ENCODE measurements at regions not wholly inside any gene's neighbourhood (a gene's known extent, or its start where the extent isn't known, plus 50 kb on each side); places are given as distances from the start of the nearest gene placed in this dataset.

GRCh38 chr18:55133378-55133777, 174.1 kb upstream of the CCDC68 start:
- TF ChIP-seq HOXD13 (CRISPR knock-in tag; IDR thresholded peaks at IDR 0.05; ENCODE audit: borderline replicate concordance) = no peak
- TF ChIP-seq, protein P1, sequence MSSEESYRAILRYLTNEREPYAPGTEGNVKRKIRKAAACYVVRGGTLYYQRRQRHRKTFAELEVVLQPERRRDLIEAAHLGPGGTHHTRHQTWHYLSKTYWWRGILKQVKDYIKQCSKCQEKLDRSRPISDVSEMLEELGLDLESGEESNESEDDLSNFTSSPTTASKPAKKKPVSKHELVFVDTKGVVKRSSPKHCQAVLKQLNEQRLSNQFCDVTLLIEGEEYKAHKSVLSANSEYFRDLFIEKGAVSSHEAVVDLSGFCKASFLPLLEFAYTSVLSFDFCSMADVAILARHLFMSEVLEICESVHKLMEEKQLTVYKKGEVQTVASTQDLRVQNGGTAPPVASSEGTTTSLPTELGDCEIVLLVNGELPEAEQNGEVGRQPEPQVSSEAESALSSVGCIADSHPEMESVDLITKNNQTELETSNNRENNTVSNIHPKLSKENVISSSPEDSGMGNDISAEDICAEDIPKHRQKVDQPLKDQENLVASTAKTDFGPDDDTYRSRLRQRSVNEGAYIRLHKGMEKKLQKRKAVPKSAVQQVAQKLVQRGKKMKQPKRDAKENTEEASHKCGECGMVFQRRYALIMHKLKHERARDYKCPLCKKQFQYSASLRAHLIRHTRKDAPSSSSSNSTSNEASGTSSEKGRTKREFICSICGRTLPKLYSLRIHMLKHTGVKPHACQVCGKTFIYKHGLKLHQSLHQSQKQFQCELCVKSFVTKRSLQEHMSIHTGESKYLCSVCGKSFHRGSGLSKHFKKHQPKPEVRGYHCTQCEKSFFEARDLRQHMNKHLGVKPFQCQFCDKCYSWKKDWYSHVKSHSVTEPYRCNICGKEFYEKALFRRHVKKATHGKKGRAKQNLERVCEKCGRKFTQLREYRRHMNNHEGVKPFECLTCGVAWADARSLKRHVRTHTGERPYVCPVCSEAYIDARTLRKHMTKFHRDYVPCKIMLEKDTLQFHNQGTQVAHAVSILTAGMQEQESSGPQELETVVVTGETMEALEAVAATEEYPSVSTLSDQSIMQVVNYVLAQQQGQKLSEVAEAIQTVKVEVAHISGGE (tag by site-specific recombination; conservative IDR thresholded peaks at IDR 0.05; ENCODE audit: low read depth) = no peak
- no peak for TF ChIP-seq GLI4 (tag by site-specific recombination; IDR thresholded peaks at IDR 0.05)
- TF ChIP-seq, protein P2, sequence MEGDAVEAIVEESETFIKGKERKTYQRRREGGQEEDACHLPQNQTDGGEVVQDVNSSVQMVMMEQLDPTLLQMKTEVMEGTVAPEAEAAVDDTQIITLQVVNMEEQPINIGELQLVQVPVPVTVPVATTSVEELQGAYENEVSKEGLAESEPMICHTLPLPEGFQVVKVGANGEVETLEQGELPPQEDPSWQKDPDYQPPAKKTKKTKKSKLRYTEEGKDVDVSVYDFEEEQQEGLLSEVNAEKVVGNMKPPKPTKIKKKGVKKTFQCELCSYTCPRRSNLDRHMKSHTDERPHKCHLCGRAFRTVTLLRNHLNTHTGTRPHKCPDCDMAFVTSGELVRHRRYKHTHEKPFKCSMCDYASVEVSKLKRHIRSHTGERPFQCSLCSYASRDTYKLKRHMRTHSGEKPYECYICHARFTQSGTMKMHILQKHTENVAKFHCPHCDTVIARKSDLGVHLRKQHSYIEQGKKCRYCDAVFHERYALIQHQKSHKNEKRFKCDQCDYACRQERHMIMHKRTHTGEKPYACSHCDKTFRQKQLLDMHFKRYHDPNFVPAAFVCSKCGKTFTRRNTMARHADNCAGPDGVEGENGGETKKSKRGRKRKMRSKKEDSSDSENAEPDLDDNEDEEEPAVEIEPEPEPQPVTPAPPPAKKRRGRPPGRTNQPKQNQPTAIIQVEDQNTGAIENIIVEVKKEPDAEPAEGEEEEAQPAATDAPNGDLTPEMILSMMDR (tag by site-specific recombination; IDR thresholded peaks at IDR 0.05) = no peak
- TF ChIP-seq KLF10 (tag by site-specific recombination; IDR thresholded peaks at IDR 0.05) = no peak
- TF ChIP-seq MZF1 (tag by site-specific recombination; IDR thresholded peaks at IDR 0.05; ENCODE audit: borderline replicate concordance) = no peak
- no peak for TF ChIP-seq ZNF146 (tag by site-specific recombination; IDR thresholded peaks at IDR 0.05)

Measured in HEK293 (cell line).